HUES64 (cell line): ENCODE measurements at regions not wholly inside any gene's neighbourhood (a gene's known extent, or its start where the extent isn't known, plus 50 kb on each side); places are given as distances from the start of the nearest gene placed in this dataset.

Source experiments
- H3K27ac ChIP-seq: 2 replicates; pipeline ENCODE4 v1.7.0; 2013; ENCODE audit warnings: low read depth, low read length, inconsistent platforms
- H3K27me3 ChIP-seq: 2 replicates; pipeline ENCODE4 v1.6.1; 2013; ENCODE audit warnings: mild to moderate bottlenecking, low read length; ENCODE audit not compliant: insufficient read depth
- H3K36me3 ChIP-seq: 2 replicates; pipeline ENCODE4 v1.6.1; 2013; ENCODE audit warnings: mild to moderate bottlenecking, low read length; ENCODE audit not compliant: insufficient read depth
- H3K4me1 ChIP-seq: 2 replicates; pipeline ENCODE4 v1.6.1; 2013; ENCODE audit warnings: mild to moderate bottlenecking, low read length, moderate library complexity; ENCODE audit not compliant: insufficient read depth
- H3K4me3 ChIP-seq: 2 replicates; pipeline ENCODE4 v1.5.1; 2013; ENCODE audit warnings: mild to moderate bottlenecking, low read length, moderate library complexity
- H3K9ac ChIP-seq: 2 replicates; pipeline ENCODE4 v1.6.1; 2013; ENCODE audit warnings: mild to moderate bottlenecking, low read depth, low read length
- H3K9me3 ChIP-seq: 2 replicates; pipeline ENCODE4 v1.6.1; 2013; ENCODE audit warnings: low read depth, low read length; ENCODE audit not compliant: insufficient read depth
- WGBS: fragments of 150-250, 120-280 bp; methylation state at CpG from one replicate; pipeline ENCODE4 v1.1.7; 2013; ENCODE audit warnings: missing lambda C conversion rate; 5-methylcytosine and 5-hydroxymethylcytosine counted together

DNA sequence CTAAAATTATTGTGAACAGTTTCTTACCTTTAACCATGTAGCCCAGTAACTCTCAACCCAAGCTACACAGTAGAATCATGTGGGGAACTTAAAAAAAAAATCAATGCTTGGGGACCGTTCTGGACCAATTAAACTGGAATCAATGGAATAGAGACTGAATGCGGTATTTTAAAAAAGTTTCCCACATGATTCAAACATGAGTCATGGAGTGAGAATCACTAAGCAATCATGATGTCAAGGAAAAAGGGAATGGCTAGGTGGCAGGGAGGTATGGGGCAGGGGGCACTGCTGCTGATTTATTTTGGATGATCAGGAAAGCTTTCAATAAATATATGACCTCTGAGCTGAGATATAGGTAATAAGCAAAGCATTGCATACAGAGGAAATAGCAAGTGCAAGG lies 250.5 kb upstream of the RORA start:
- H3K4me3 ChIP-seq: no peak overlapping the region
- WGBS: 90% methylated on average over 2 of the region's 2 CpGs
- H3K36me3 ChIP-seq: no peaks in the 10 kb centered on the region

GRCh38 chr15:61476741-61477140 lies 247.6 kb upstream of the RORA start:
- H3K4me1 ChIP-seq: no peaks in the 10 kb centered on the region
- H3K27ac ChIP-seq: no peak overlapping the region
- no peaks in the 10 kb centered on the region for H3K27me3 ChIP-seq
- H3K36me3 ChIP-seq: no peaks in the 10 kb centered on the region
- no peak overlapping the region for H3K4me3 ChIP-seq
- WGBS: 95% methylated on average over 1 of the region's 1 CpG
- H3K9ac ChIP-seq: no peak overlapping the region
- H3K9me3 ChIP-seq: no peaks in the 10 kb centered on the region

More for the DNA sequence above, 250.5 kb upstream of the RORA start:
- no peaks in the 10 kb centered on the region for H3K4me1 ChIP-seq
- H3K27me3 ChIP-seq: no peaks in the 10 kb centered on the region
- H3K9me3 ChIP-seq: no peaks in the 10 kb centered on the region
- no peak overlapping the region for H3K27ac ChIP-seq
- no peak overlapping the region for H3K9ac ChIP-seq

DNA sequence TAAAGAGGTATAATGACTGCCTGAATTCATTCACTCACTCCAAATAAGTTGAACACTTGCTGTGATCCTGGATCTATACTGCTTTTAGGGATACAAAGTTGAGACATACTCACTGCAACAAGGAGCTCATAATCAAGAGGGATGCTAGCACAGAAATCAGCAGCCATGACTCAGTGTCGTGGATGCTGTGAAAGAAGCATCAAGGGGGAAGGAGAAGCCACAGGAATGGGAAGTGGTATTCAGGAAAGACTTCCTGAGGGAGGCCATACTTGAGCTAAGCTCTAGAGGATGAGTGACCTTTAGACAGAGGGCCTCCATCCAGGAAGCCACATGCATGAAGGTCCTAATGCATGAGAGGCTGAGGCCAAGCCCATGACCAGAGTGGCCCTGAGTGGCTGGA lies 245.7 kb upstream of the RORA start:
- Histone ChIP-seq H3K27ac (no peak overlapping the region), H3K36me3 (no peaks in the 10 kb centered on the region), H3K27me3 (no peaks in the 10 kb centered on the region), H3K4me1 (no peaks in the 10 kb centered on the region), H3K9me3 (no peaks in the 10 kb centered on the region), H3K4me3 (no peak overlapping the region), H3K9ac (no peak overlapping the region)
- 89% methylated on average over 1 of the region's 1 CpG for WGBS

GRCh38 chr15:61467823-61468222 lies 238.7 kb upstream of the RORA start:
- WGBS: 93% methylated on average over 2 of the region's 2 CpGs
- Histone ChIP-seq H3K4me1 (no peaks in the 10 kb centered on the region), H3K4me3 (no peak overlapping the region)

DNA sequence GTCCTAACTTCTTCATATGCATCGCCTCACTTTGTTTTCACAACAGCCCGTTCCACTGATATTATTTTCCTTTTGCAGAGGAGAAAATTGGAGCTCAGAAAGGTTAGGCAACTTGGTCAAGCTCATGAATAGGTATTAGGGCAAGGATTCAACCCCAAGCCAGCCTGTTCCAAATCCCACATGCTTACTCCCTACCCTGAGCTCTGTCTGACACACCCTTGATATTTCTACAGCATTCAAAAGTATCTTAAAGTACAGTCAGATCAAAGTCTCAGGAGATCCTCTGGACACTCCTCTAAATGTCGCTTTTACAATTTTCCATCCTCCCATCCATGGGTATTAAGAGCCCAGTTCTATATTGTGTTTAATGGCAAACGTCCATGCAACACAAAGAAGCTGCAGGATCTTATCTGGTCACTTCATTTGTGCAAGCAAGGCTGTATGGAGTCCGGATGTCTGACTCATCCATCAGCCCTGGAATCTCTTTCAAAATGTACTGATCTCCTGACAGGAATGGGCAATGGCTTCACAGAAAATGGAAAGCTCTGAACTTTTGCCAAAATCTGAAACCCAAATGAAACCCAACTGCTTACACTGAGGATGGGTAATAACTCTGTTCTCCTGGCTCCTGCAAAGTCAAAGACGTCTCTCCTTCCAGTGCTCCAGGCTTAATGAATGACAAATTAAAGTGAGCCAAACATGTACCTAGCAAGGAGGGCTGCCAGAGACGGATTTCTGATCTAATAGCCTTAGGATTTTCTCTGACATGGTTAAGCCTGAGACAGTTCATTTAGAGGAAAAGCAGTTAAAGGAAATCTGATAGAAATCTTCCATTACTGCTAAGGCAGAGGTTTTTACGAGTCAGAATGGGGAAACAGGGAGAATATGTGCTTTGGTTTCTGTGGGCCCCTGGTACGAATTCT lies 230.9 kb upstream of the RORA start:
- no peak overlapping the region for H3K9ac ChIP-seq
- H3K9me3 ChIP-seq: no peaks in the 10 kb centered on the region
- no peaks in the 10 kb centered on the region for H3K27me3 ChIP-seq
- H3K4me3 ChIP-seq: no peak overlapping the region
- no peaks in the 10 kb centered on the region for H3K36me3 ChIP-seq
- 92% methylated on average over 8 of the region's 9 CpGs for WGBS
- H3K27ac ChIP-seq: no peak overlapping the region
- no peaks in the 10 kb centered on the region for H3K4me1 ChIP-seq

More at GRCh38 chr15:61467823-61468222, 238.7 kb upstream of the RORA start:
- no peaks in the 10 kb centered on the region for H3K27me3 ChIP-seq
- no peaks in the 10 kb centered on the region for H3K9me3 ChIP-seq
- no peak overlapping the region for H3K9ac ChIP-seq
- no peaks in the 10 kb centered on the region for H3K36me3 ChIP-seq
- H3K27ac ChIP-seq: no peak overlapping the region

GRCh38 chr15:61457050-61457733 lies 228.1 kb upstream of the RORA start:
- Histone ChIP-seq H3K27ac (no peak overlapping the region), H3K36me3 (no peaks in the 10 kb centered on the region), H3K4me1 (no peaks in the 10 kb centered on the region), H3K9ac (no peak overlapping the region), H3K27me3 (no peaks in the 10 kb centered on the region), H3K4me3 (no peak overlapping the region), H3K9me3 (no peaks in the 10 kb centered on the region)
- 98% methylated on average over 4 of the region's 4 CpGs for WGBS

GRCh38 chr15:61449186-61449702 lies 220.1 kb upstream of the RORA start:
- H3K27ac ChIP-seq: no peak overlapping the region

GRCh38 chr15:61447981-61448380 lies 218.9 kb upstream of the RORA start:
- H3K9me3 ChIP-seq: 0 out of 2 replicates have a peak, but pooled peaks cover 8% of the 10 kb centered on the region
- WGBS: 92% methylated on average over 4 of the region's 4 CpGs
- no peaks in the 10 kb centered on the region for H3K36me3 ChIP-seq
- no peaks in the 10 kb centered on the region for H3K27me3 ChIP-seq
- H3K4me3 ChIP-seq: no peak overlapping the region
- no peaks in the 10 kb centered on the region for H3K4me1 ChIP-seq
- no peak overlapping the region for H3K9ac ChIP-seq
- H3K27ac ChIP-seq: no peak overlapping the region

More at GRCh38 chr15:61449186-61449702, 220.1 kb upstream of the RORA start:
- Histone ChIP-seq H3K36me3 (no peaks in the 10 kb centered on the region), H3K4me1 (no peaks in the 10 kb centered on the region), H3K4me3 (no peak overlapping the region), H3K27me3 (no peaks in the 10 kb centered on the region), H3K9me3 (0 out of 2 replicates have a peak, but pooled peaks cover 4% of the 10 kb centered on the region), H3K9ac (no peak overlapping the region)

GRCh38 chr15:61444585-61444984 lies 215.5 kb upstream of the RORA start:
- H3K27ac ChIP-seq: no peak overlapping the region
- no peaks in the 10 kb centered on the region for H3K4me1 ChIP-seq
- H3K36me3 ChIP-seq: no peaks in the 10 kb centered on the region
- no peak overlapping the region for H3K9ac ChIP-seq
- no peaks in the 10 kb centered on the region for H3K27me3 ChIP-seq
- no peak overlapping the region for H3K4me3 ChIP-seq
- WGBS: 90% methylated on average over 2 of the region's 2 CpGs
- H3K9me3 ChIP-seq: 0 out of 2 replicates have a peak, but pooled peaks cover 8% of the 10 kb centered on the region

GRCh38 chr15:61442821-61443220 lies 213.7 kb upstream of the RORA start:
- Histone ChIP-seq H3K36me3 (no peaks in the 10 kb centered on the region), H3K4me1 (no peaks in the 10 kb centered on the region), H3K4me3 (no peak overlapping the region), H3K27me3 (no peaks in the 10 kb centered on the region), H3K9ac (no peak overlapping the region), H3K9me3 (0 out of 2 replicates have a peak, but pooled peaks cover 8% of the 10 kb centered on the region), H3K27ac (no peak overlapping the region)
- WGBS: no CpG with 5 or more reads among the region's 1 CpG

- H3K4me3 ChIP-seq: no peak overlapping the region
- H3K36me3 ChIP-seq: no peaks in the 10 kb centered on the region
- H3K4me1 ChIP-seq: no peaks in the 10 kb centered on the region
- 0 out of 2 replicates have a peak, but pooled peaks cover 8% of the 10 kb centered on the region for H3K9me3 ChIP-seq
- H3K9ac ChIP-seq: no peak overlapping the region
- no peak overlapping the region for H3K27ac ChIP-seq
- H3K27me3 ChIP-seq: no peaks in the 10 kb centered on the region
These were observed 212.8 kb upstream of the RORA start for GRCh38 chr15:61441891-61442290.
